ENCODE measurements at regions not wholly inside any gene's neighbourhood (a gene's known extent, or its start where the extent isn't known, plus 50 kb on each side); places are given as distances from the start of the nearest gene placed in this dataset.

DNA sequence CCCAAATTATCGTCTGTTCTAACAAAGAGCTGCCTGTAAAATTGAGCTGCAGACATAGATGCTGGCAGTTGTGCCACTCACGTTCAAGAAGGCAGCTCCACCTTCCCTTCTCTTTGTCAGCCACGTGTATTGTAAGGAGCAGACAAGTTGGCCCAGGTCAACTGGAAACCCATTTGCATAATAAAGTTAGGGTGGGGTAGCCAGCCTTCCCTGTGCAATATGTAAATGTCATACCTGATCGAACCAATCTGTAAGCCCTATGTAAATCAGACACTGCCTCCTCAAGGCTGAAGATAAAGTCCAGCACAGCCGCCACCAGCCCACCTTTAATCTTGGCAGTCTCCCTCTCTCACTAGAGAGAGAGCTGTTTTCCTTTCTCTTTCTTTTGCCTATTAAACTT is 117.2 kb downstream of the TMEM144 start:
- intact Hi-C loops (cut with micrococcal nuclease; ENCODE audit: unreplicated experiment): no loop called here
- no peaks in the 10 kb centered on the region for H3K36me3 ChIP-seq (ENCODE audit: insufficient read depth, low read length, poor library complexity, severe bottlenecking)
- BruUV-seq (replicated peaks): no TSS peak
- DNase-seq (ENCODE audit: low spot score): no peak
- no peak overlapping the region for H3K4me3 ChIP-seq (ENCODE audit: low read depth, low read length, poor library complexity, severe bottlenecking)
- no peaks in the 10 kb centered on the region for H3K9me3 ChIP-seq (ENCODE audit: low read depth, low read length, poor library complexity, severe bottlenecking)
- ChIA-PET POLR2A (ENCODE audit: low non-redundant PET) (no interaction called here), CTCF (no interaction called here)
- no peak for TF ChIP-seq EZH2 (IDR thresholded peaks at IDR 0.05; ENCODE audit: borderline replicate concordance, low read depth, low read length, poor library complexity, severe bottlenecking)
- TF ChIP-seq, protein P1, sequence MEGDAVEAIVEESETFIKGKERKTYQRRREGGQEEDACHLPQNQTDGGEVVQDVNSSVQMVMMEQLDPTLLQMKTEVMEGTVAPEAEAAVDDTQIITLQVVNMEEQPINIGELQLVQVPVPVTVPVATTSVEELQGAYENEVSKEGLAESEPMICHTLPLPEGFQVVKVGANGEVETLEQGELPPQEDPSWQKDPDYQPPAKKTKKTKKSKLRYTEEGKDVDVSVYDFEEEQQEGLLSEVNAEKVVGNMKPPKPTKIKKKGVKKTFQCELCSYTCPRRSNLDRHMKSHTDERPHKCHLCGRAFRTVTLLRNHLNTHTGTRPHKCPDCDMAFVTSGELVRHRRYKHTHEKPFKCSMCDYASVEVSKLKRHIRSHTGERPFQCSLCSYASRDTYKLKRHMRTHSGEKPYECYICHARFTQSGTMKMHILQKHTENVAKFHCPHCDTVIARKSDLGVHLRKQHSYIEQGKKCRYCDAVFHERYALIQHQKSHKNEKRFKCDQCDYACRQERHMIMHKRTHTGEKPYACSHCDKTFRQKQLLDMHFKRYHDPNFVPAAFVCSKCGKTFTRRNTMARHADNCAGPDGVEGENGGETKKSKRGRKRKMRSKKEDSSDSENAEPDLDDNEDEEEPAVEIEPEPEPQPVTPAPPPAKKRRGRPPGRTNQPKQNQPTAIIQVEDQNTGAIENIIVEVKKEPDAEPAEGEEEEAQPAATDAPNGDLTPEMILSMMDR (conservative IDR thresholded peaks at IDR 0.05; ENCODE audit: low read depth, low read length): no peak
- no peaks in the 10 kb centered on the region for H3K27me3 ChIP-seq (replicated peaks; ENCODE audit: insufficient read depth, low read depth, low read length, poor library complexity)
- H3K4me1 ChIP-seq (ENCODE audit: insufficient read depth, low read length, poor library complexity, severe bottlenecking): no peaks in the 10 kb centered on the region
- H3K27ac ChIP-seq (ENCODE audit: low read depth, low read length, poor library complexity, severe bottlenecking): no peak overlapping the region

DNA sequence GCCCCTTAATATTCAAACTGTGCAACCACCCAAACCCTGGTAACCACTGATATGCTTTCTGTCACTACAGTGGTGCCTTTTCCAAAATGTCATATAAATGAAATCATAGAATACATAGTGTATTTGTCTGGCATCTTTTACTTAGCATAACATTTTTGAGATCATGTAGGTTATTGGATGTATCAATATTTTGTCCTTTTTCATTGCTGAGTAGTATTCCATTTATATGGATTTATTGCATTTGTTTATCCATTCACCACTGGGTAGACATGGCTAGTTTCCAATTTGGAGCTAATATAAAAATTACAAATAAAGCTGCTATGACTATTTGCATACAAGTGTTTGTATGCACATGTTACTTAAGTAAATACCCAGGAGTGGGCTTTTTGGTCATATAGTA is 121.6 kb downstream of the TMEM144 start:
- no TSS peak for BruUV-seq (replicated peaks)
- intact Hi-C loops (cut with micrococcal nuclease; ENCODE audit: unreplicated experiment): no loop called here
- TF ChIP-seq, protein P1 (conservative IDR thresholded peaks at IDR 0.05; ENCODE audit: low read depth, low read length): no peak
- no peak for TF ChIP-seq EZH2 (IDR thresholded peaks at IDR 0.05; ENCODE audit: borderline replicate concordance, low read depth, low read length, poor library complexity, severe bottlenecking)
- CTCF ChIA-PET: no interaction called here
- POLR2A ChIA-PET (ENCODE audit: low non-redundant PET): interaction anchor here (0.6 kb wide), 1 partner anchor 162 kb away, joined by 4 read pairs; no protein-coding TSS in a partner anchor
- H3K4me3 ChIP-seq (ENCODE audit: low read depth, low read length, poor library complexity, severe bottlenecking): no peak overlapping the region
- no peaks in the 10 kb centered on the region for H3K27me3 ChIP-seq (replicated peaks; ENCODE audit: insufficient read depth, low read depth, low read length, poor library complexity)
- H3K36me3 ChIP-seq (ENCODE audit: insufficient read depth, low read length, poor library complexity, severe bottlenecking): no peaks in the 10 kb centered on the region
- no peak overlapping the region for H3K27ac ChIP-seq (ENCODE audit: low read depth, low read length, poor library complexity, severe bottlenecking)
- H3K9me3 ChIP-seq (ENCODE audit: low read depth, low read length, poor library complexity, severe bottlenecking): no peaks in the 10 kb centered on the region
- H3K4me1 ChIP-seq (ENCODE audit: insufficient read depth, low read length, poor library complexity, severe bottlenecking): no peaks in the 10 kb centered on the region
- DNase-seq (ENCODE audit: low spot score): no peak

DNA sequence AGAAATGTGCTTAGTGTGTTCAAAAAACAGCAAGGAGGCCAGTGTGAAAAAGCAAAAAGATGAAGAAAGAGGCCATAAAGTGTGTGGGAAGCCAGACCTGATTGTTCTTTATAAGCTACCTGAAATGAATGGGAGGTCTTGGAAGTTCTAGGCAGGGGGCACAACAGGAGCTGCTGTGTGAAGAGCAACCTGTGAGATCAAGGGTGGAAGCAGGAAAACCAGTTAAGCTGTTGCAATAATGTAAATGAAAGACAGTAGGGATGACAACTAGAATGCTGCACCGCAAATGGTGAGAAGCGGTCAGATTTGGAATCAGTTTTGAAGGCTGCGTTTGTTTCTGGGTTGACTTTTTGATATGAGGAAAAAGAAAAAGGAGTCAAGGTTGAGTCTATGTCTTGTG is 123.5 kb downstream of the TMEM144 start:
- no peak overlapping the region for H3K27ac ChIP-seq (ENCODE audit: low read depth, low read length, poor library complexity, severe bottlenecking)
- no peaks in the 10 kb centered on the region for H3K4me1 ChIP-seq (ENCODE audit: insufficient read depth, low read length, poor library complexity, severe bottlenecking)
- DNase-seq (ENCODE audit: low spot score): no peak
- BruUV-seq (replicated peaks): no TSS peak
- ChIA-PET POLR2A (ENCODE audit: low non-redundant PET) (interaction anchor here (0.7 kb wide), 1 partner anchor 237 kb away, joined by 3 read pairs; no protein-coding TSS in a partner anchor), CTCF (no interaction called here)
- intact Hi-C loops (cut with micrococcal nuclease; ENCODE audit: unreplicated experiment): no loop called here
- no peak overlapping the region for H3K4me3 ChIP-seq (ENCODE audit: low read depth, low read length, poor library complexity, severe bottlenecking)
- no peaks in the 10 kb centered on the region for H3K36me3 ChIP-seq (ENCODE audit: insufficient read depth, low read length, poor library complexity, severe bottlenecking)
- TF ChIP-seq EZH2 (IDR thresholded peaks at IDR 0.05; ENCODE audit: borderline replicate concordance, low read depth, low read length, poor library complexity, severe bottlenecking): no peak
- TF ChIP-seq, protein P1 (conservative IDR thresholded peaks at IDR 0.05; ENCODE audit: low read depth, low read length): no peak
- H3K27me3 ChIP-seq (replicated peaks; ENCODE audit: insufficient read depth, low read depth, low read length, poor library complexity): no peaks in the 10 kb centered on the region
- no peaks in the 10 kb centered on the region for H3K9me3 ChIP-seq (ENCODE audit: low read depth, low read length, poor library complexity, severe bottlenecking)

Measured in A673 (cell line).